Omental fat pad (tissue), 3 donors: ENCODE measurements at regions not wholly inside any gene's neighbourhood (a gene's known extent, or its start where the extent isn't known, plus 50 kb on each side); places are given as distances from the start of the nearest gene placed in this dataset.

Experiments used
- ATAC-seq: fragments of 150-250 bp; one replicate; pipeline ENCODE4 v1.9.1; 2016; ENCODE audit warnings: mild to moderate bottlenecking, moderate library complexity; ENCODE audit not compliant: low FRiP score
- DNase-seq: peaks from one replicate; pipeline ENCODE4 v3.0.0-alpha.2; 2019; ENCODE audit warnings: low spot score
- CTCF ChIP-seq, 3 donors: fragments of 450-650 bp; IDR thresholded peaks; one replicate each; pipeline ENCODE4 v1.5.1; 2016 to 2017; ENCODE audit warnings: antibody characterized with exemption in 3 of 3, mild to moderate bottlenecking in 3 of 3, moderate library complexity in 2 of 3

- TF ChIP-seq CTCF (IDR thresholded peaks at IDR 0.05): peak in 1 of 3 donors; percentile 34
- DNase-seq: peak; percentile 50
- peak; percentile 53 for ATAC-seq
Measured at GRCh38 chr11:119533921-119534736, 111.2 kb upstream of the THY1 start.

DNA sequence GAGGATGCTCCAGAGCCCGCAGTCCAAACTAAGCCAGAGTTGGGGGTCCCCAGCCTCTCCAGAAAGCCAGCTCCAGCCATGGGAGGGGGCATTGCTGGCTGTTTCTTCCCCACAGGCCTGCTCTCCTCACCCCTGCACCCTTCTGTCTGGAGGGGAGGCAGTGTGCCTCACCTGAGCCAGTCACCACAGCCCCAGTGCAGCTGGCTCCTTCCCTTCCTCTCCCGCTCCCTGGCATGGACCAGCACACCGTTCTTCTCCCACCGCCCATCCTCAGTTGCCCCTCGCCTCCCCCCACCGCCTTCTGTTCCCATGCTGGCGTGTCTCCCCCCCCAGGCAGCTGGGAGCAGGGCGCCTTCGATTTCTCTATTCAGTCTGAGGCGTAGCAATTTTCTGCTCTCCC lies 110.5 kb upstream of the THY1 start:
- peak; percentile 8 for ATAC-seq
- DNase-seq: no peak
- no peak for TF ChIP-seq CTCF (IDR thresholded peaks at IDR 0.05)

DNA sequence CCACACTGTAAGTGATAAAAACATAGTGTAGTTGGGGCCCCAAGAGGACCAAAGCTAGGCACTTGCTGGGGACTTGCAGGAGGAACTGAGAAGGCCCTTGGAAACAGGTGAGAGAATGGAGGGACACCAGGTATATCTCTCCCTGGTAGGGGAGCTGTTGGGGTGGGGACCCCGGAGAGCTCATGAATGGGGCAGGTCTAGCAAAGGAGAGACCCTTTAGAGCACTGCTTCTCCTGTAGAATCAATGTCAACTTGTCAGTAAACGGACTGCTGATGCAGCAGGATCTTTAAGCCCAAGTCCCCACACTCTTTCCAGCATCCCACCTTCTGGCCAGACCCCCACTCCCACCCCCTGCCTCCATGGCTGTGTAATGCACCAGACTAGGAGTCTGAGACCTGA lies 109.6 kb upstream of the THY1 start:
- DNase-seq (no peak), ATAC-seq (no peak)
- TF ChIP-seq CTCF (IDR thresholded peaks at IDR 0.05): no peak

DNA sequence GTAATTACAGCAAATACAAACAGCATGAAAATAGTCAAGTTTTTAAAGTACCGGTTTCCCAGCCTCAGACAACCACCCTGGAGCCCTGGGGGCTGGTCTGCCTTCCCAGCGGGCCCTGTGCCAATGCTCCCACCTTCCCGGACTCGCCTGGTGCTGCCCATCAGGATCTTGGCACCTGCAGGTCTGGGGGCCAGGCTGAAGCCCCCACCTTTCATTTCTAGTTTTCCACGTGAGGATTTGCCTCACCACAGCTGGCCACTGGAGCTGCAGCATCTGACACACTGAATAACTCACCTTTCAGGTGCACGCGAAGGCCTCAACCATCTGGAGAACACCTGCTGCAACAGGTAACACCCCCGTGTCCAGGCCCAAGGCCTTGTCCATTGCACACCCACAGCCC lies 108.7 kb upstream of the THY1 start:
- DNase-seq (no peak), ATAC-seq (no peak)

GRCh38 chr11:119531056-119531455 lies 108.1 kb upstream of the THY1 start:
- no peak for DNase-seq
- no peak for ATAC-seq
- TF ChIP-seq CTCF (IDR thresholded peaks at IDR 0.05): no peak

More for the DNA sequence above, 108.7 kb upstream of the THY1 start:
- no peak for TF ChIP-seq CTCF (IDR thresholded peaks at IDR 0.05)

GRCh38 chr11:119530509-119530908 lies 107.5 kb upstream of the THY1 start:
- no peak for ATAC-seq
- no peak for DNase-seq
- TF ChIP-seq CTCF (IDR thresholded peaks at IDR 0.05): no peak

DNA sequence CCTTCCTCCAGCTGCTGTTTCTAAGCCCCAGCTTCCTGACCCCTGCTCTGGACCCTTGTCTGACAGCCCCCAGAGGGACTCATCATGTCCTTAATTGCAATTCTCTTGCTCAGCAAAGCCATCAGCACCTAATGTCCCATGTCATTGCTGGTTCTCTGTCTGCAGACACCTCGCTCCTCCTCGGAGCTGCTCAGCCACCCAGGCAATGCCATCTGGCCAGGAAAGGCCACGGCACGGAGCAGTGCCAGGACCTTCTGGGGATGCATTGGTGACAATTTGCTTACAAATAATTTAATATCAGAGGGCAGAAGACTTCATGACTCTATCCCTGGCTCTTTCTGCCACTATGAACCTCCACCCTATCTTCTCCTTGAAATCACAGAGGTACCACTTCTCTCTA lies 107.0 kb upstream of the THY1 start:
- TF ChIP-seq CTCF (IDR thresholded peaks at IDR 0.05): no peak
- no peak for DNase-seq
- no peak for ATAC-seq
